Smooth muscle cell (in vitro differentiated cells): ENCODE measurements at regions not wholly inside any gene's neighbourhood (a gene's known extent, or its start where the extent isn't known, plus 50 kb on each side); places are given as distances from the start of the nearest gene placed in this dataset.

ENCODE experiments used
- DNase-seq: peaks from one replicate; lab custom pipeline; 2025; ENCODE audit not compliant: unreplicated experiment; lab: John Stamatoyannopoulos, UW
- H2AFZ ChIP-seq: fragments of 200-600 bp; sonication (generic); 2 replicates; pipeline ENCODE4 v1.6.0; 2016; ENCODE audit warnings: antibody characterized with exemption, low read depth, mild to moderate bottlenecking
- H3F3A ChIP-seq: fragments of 200-600 bp; sonication (generic); 2 replicates; pipeline ENCODE4 v1.6.0; 2017; ENCODE audit warnings: antibody characterized with exemption, low read depth
- H3K27ac ChIP-seq: fragments of 200-600 bp; sonication (generic); 2 replicates; pipeline ENCODE4 v1.5.1; 2016; ENCODE audit warnings: low read depth, mild to moderate bottlenecking
- H3K27me3 ChIP-seq: fragments of 200-600 bp; sonication (generic); 2 replicates; pipeline ENCODE4 v1.6.1; 2016; ENCODE audit warnings: low read depth, mild to moderate bottlenecking
- H3K36me3 ChIP-seq: fragments of 200-600 bp; sonication (generic); 2 replicates; pipeline ENCODE4 v1.5.1; 2016; ENCODE audit warnings: low read depth
- H3K4me1 ChIP-seq: fragments of 200-600 bp; sonication (generic); 2 replicates; pipeline ENCODE4 v1.5.1; 2016; ENCODE audit warnings: low read depth
- H3K4me2 ChIP-seq: fragments of 200-600 bp; sonication (generic); 2 replicates; pipeline ENCODE4 v1.6.0; 2016; ENCODE audit warnings: mild to moderate bottlenecking
- H3K4me3 ChIP-seq: fragments of 200-600 bp; sonication (generic); 2 replicates; pipeline ENCODE4 v1.5.1; 2016; ENCODE audit warnings: mild to moderate bottlenecking
- H3K79me2 ChIP-seq: fragments of 200-600 bp; sonication (generic); 2 replicates; pipeline ENCODE4 v1.6.0; 2016; ENCODE audit warnings: low read depth, mild to moderate bottlenecking
- H3K9ac ChIP-seq: fragments of 200-600 bp; sonication (generic); 2 replicates; pipeline ENCODE4 v1.6.0; 2016; ENCODE audit warnings: low read depth
- H3K9me3 ChIP-seq: fragments of 200-600 bp; sonication (generic); replicated peaks from 2 replicates; pipeline ENCODE4 v1.5.1; 2016; ENCODE audit warnings: low read depth
- H4K20me1 ChIP-seq: fragments of 200-600 bp; sonication (generic); 2 replicates; pipeline ENCODE4 v1.6.0; 2016; ENCODE audit warnings: low read depth
- CTCF ChIP-seq: fragments of 200-600 bp; sonication (generic); IDR thresholded peaks from 2 replicates; pipeline ENCODE4 v1.5.1; 2017; ENCODE audit warnings: borderline replicate concordance, mild to moderate bottlenecking, antibody characterized with exemption; ENCODE audit not compliant: insufficient read depth, poor library complexity, severe bottlenecking
- WGBS: methylation state at CpG from one replicate; pipeline ENCODE4 v1.1.7; 2016; ENCODE audit warnings: low lambda C conversion rate; 5-methylcytosine and 5-hydroxymethylcytosine counted together

- Histone ChIP-seq H3K4me1 (peaks cover 10% of the 10 kb centered on the region), H3F3A (no peaks in the 10 kb centered on the region), H3K9ac (peak overlapping the region; percentile 25), H2AFZ (no peak overlapping the region), H4K20me1 (no peaks in the 10 kb centered on the region), H3K79me2 (no peaks in the 10 kb centered on the region), H3K4me3 (no peak overlapping the region), H3K9me3 (no peaks in the 10 kb centered on the region), H3K4me2 (no peak overlapping the region), H3K27ac (peak overlapping the region; percentile 69), H3K36me3 (no peaks in the 10 kb centered on the region), H3K27me3 (no peaks in the 10 kb centered on the region)
- 34% methylated on average over 5 of the region's 5 CpGs for WGBS
- peak; percentile 26 for DNase-seq
- TF ChIP-seq CTCF, result peak; percentile 68
Observed at GRCh38 chr15:29925227-29926082, 103.2 kb upstream of the TJP1 start.

- H3K9me3 ChIP-seq, result no peaks in the 10 kb centered on the region
- H2AFZ ChIP-seq, result no peak overlapping the region
- H3K36me3 ChIP-seq, result no peaks in the 10 kb centered on the region
- no peaks in the 10 kb centered on the region for H4K20me1 ChIP-seq
- no peak for TF ChIP-seq CTCF
- peak overlapping the region; percentile 42 for H3K4me2 ChIP-seq
- no peak overlapping the region for H3K4me3 ChIP-seq
- under 1% methylated on average over 4 of the region's 4 CpGs for WGBS
- peak overlapping the region; percentile 25 for H3K9ac ChIP-seq
- H3F3A ChIP-seq, result no peaks in the 10 kb centered on the region
- H3K27ac ChIP-seq, result peak overlapping the region; percentile 69
- no peaks in the 10 kb centered on the region for H3K79me2 ChIP-seq
- H3K4me1 ChIP-seq, result peaks cover 10% of the 10 kb centered on the region
- DNase-seq, result no peak
- H3K27me3 ChIP-seq, result no peaks in the 10 kb centered on the region
Observed at GRCh38 chr15:29924750-29925149, 102.5 kb upstream of the TJP1 start.

- DNase-seq, result no peak
- Histone ChIP-seq H3K4me1 (peaks cover 10% of the 10 kb centered on the region), H2AFZ (no peak overlapping the region), H3K9ac (no peak overlapping the region), H4K20me1 (no peaks in the 10 kb centered on the region), H3K9me3 (no peaks in the 10 kb centered on the region), H3F3A (no peaks in the 10 kb centered on the region), H3K27me3 (no peaks in the 10 kb centered on the region), H3K4me2 (no peak overlapping the region), H3K4me3 (no peak overlapping the region), H3K27ac (no peak overlapping the region), H3K79me2 (no peaks in the 10 kb centered on the region), H3K36me3 (no peaks in the 10 kb centered on the region)
- no peak for TF ChIP-seq CTCF
Observed at GRCh38 chr15:29922191-29922590, 99.9 kb upstream of the TJP1 start.

- H3K36me3 ChIP-seq, result no peaks in the 10 kb centered on the region
- H3K27me3 ChIP-seq, result no peaks in the 10 kb centered on the region
- H3K27ac ChIP-seq, result peak overlapping the region; percentile 50
- H3K9me3 ChIP-seq, result no peaks in the 10 kb centered on the region
- no peaks in the 10 kb centered on the region for H3F3A ChIP-seq
- H2AFZ ChIP-seq, result no peak overlapping the region
- DNase-seq, result no peak
- H3K4me3 ChIP-seq, result no peak overlapping the region
- peaks cover 10% of the 10 kb centered on the region for H3K4me1 ChIP-seq
- H3K79me2 ChIP-seq, result no peaks in the 10 kb centered on the region
- no peaks in the 10 kb centered on the region for H4K20me1 ChIP-seq
- H3K9ac ChIP-seq, result peak overlapping the region; percentile 6
- TF ChIP-seq CTCF, result no peak
- 19% methylated on average over 6 of the region's 6 CpGs for WGBS
- H3K4me2 ChIP-seq, result peak overlapping the region; percentile 66
Observed at GRCh38 chr15:29921130-29921601, 98.9 kb upstream of the TJP1 start.
